Stomach (tissue), 8 donors: ENCODE measurements at regions not wholly inside any gene's neighbourhood (a gene's known extent, or its start where the extent isn't known, plus 50 kb on each side); places are given as distances from the start of the nearest gene placed in this dataset.

Source experiments
- DNase-seq, 2 donors: peaks; one replicate each; pipeline versions ENCODE4 v3.0.0 to v3.0.0-alpha.2; 2013 to 2019
- H3K27ac ChIP-seq, 5 donors: fragments of 200-600 bp in 4 of 5; sonication (generic) in 4 of 5; one replicate each; pipeline ENCODE4 v1.5.1; 2013 to 2019; ENCODE audit warnings: mild to moderate bottlenecking in 1 of 5, moderate library complexity in 1 of 5
- H3K27me3 ChIP-seq, 3 donors: fragments of 200-600 bp; sonication (generic); one replicate each; pipeline ENCODE4 v1.5.1; 2017 to 2019; ENCODE audit warnings: mixed run types in 1 of 3
- H3K36me3 ChIP-seq, 4 donors: fragments of 200-600 bp; sonication (generic); 1 replicate in 3 of 4; 2 replicates in 1 of 4; pipeline ENCODE4 v1.5.1; 2016 to 2019
- H3K4me1 ChIP-seq, 4 donors: fragments of 200-600 bp; sonication (generic); one replicate each; pipeline ENCODE4 v1.5.1; 2016 to 2019
- H3K4me3 ChIP-seq, 4 donors: fragments of 200-600 bp; sonication (generic) in 3 of 4; one replicate each; pipeline ENCODE4 v1.5.1; 2016 to 2019; ENCODE audit warnings: mild to moderate bottlenecking in 1 of 4
- H3K9me3 ChIP-seq, 4 donors: fragments of 200-600 bp; sonication (generic); one replicate each; pipeline ENCODE4 v1.5.1; 2016 to 2019
- EP300 ChIP-seq: sonication (generic); formaldehyde crosslinking; IDR thresholded peaks from one replicate; pipeline ENCODE4 v1.6.1; 2017; ENCODE audit warnings: antibody characterized with exemption
- POLR2A ChIP-seq, 4 donors: fragments of 450-650 bp; IDR thresholded peaks; one replicate each; pipeline ENCODE4 v1.6.1; 2016; ENCODE audit warnings: antibody characterized with exemption in 4 of 4, control low read depth in 2 of 4, mild to moderate bottlenecking in 1 of 4, moderate library complexity in 1 of 4
- POLR2AphosphoS5 ChIP-seq, 3 donors: sonication (generic); formaldehyde crosslinking; IDR thresholded peaks; one replicate each; pipeline ENCODE4 v1.6.1; 2016; ENCODE audit warnings: antibody characterized with exemption in 3 of 3
- WGBS, 5 donors: extraction: QIAGEN DNeasy Blood & Tissue Kit in 3 of 5; methylation state at CpG; one replicate each; pipeline versions ENCODE4 v1.1.5 to v1.1.7; 2013 to 2018; 5-methylcytosine and 5-hydroxymethylcytosine counted together
- intact Hi-C: fragments of 100-400 bp; cut with DNase I; formaldehyde crosslinking; loops from one replicate; pipeline ENCODE4 v1.15.1; 2023; ENCODE audit warnings: low total_unique reads
- TF ChIP-seq, protein P1 (sequence below), 7 experiments: fragments of 450-650 bp in 4 of 7; fragments of 200-600 bp in 3 of 7; sonication (generic) in 3 of 7; IDR thresholded peaks; one replicate each; pipeline ENCODE4 v1.5.1; 2016 to 2019; ENCODE audit warnings: antibody characterized with exemption in 7 of 7, control low read depth in 2 of 7, mild to moderate bottlenecking in 1 of 7
- donor health status: healthy with polysubstance abuse.
- donor health status: Bipolar disorder and iron deficiency.
- donor health status: healthy.

GRCh38 chr5:123263859-123264258 is 159.3 kb downstream of the CEP120 start:
- TF ChIP-seq EP300: no peak
- TF ChIP-seq, protein P1, sequence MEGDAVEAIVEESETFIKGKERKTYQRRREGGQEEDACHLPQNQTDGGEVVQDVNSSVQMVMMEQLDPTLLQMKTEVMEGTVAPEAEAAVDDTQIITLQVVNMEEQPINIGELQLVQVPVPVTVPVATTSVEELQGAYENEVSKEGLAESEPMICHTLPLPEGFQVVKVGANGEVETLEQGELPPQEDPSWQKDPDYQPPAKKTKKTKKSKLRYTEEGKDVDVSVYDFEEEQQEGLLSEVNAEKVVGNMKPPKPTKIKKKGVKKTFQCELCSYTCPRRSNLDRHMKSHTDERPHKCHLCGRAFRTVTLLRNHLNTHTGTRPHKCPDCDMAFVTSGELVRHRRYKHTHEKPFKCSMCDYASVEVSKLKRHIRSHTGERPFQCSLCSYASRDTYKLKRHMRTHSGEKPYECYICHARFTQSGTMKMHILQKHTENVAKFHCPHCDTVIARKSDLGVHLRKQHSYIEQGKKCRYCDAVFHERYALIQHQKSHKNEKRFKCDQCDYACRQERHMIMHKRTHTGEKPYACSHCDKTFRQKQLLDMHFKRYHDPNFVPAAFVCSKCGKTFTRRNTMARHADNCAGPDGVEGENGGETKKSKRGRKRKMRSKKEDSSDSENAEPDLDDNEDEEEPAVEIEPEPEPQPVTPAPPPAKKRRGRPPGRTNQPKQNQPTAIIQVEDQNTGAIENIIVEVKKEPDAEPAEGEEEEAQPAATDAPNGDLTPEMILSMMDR (IDR thresholded peaks at IDR 0.05): no peak
- no peak for TF ChIP-seq POLR2AphosphoS5 (IDR thresholded peaks at IDR 0.05)
- no peak for TF ChIP-seq POLR2A (IDR thresholded peaks at IDR 0.05)
- H3K27me3 ChIP-seq: no peaks in the 10 kb centered on the region
- intact Hi-C loops: no loop called here
- no peaks in the 10 kb centered on the region for H3K4me1 ChIP-seq
- no peak overlapping the region for H3K4me3 ChIP-seq
- no peaks in the 10 kb centered on the region for H3K36me3 ChIP-seq
- H3K9me3 ChIP-seq: peaks cover 0 to 5% (median 0%) of the 10 kb centered on the region in 4 donors
- DNase-seq: no peak
- H3K27ac ChIP-seq: no peak overlapping the region
- WGBS, 5 donors: 82 to 85% (median 84%) methylated on average over 2 of the region's 2 CpGs

- peaks cover 0 to 5% (median 0%) of the 10 kb centered on the region in 3 donors for H3K27me3 ChIP-seq
- DNase-seq: no peak
- no peak for TF ChIP-seq POLR2AphosphoS5 (IDR thresholded peaks at IDR 0.05)
- no peak for TF ChIP-seq EP300
- no peak for TF ChIP-seq POLR2A (IDR thresholded peaks at IDR 0.05)
- TF ChIP-seq, protein P1 (IDR thresholded peaks at IDR 0.05): no peak
- no peak overlapping the region for H3K4me3 ChIP-seq
- no peak overlapping the region for H3K27ac ChIP-seq
- H3K4me1 ChIP-seq: no peaks in the 10 kb centered on the region
- no peaks in the 10 kb centered on the region for H3K36me3 ChIP-seq
- H3K9me3 ChIP-seq: peaks cover 0 to 5% (median 2%) of the 10 kb centered on the region in 4 donors
- WGBS, 5 donors: 57 to 72% (median 68%) methylated on average over 7 of the region's 7 CpGs
- intact Hi-C loops: no loop called here
Observed at GRCh38 chr5:123262216-123262823, 160.9 kb downstream of the CEP120 start.

GRCh38 chr5:123261752-123262151 is 161.5 kb downstream of the CEP120 start:
- H3K27ac ChIP-seq: no peak overlapping the region
- WGBS, 5 donors: 63 to 83% (median 82%) methylated on average over 1 of the region's 1 CpG
- intact Hi-C loops: no loop called here
- H3K4me1 ChIP-seq: no peaks in the 10 kb centered on the region
- TF ChIP-seq, protein P1 (IDR thresholded peaks at IDR 0.05): no peak
- TF ChIP-seq POLR2AphosphoS5 (IDR thresholded peaks at IDR 0.05) (no peak), POLR2A (IDR thresholded peaks at IDR 0.05) (no peak), EP300 (no peak)
- H3K36me3 ChIP-seq: no peaks in the 10 kb centered on the region
- no peak for DNase-seq
- H3K27me3 ChIP-seq: peaks cover 0 to 5% (median 0%) of the 10 kb centered on the region in 3 donors
- peaks cover 0 to 9% (median 8%) of the 10 kb centered on the region in 4 donors for H3K9me3 ChIP-seq
- no peak overlapping the region for H3K4me3 ChIP-seq

GRCh38 chr5:123249446-123249845 is 160.4 kb downstream of the PRDM6 start:
- DNase-seq: no peak
- TF ChIP-seq, protein P1 (IDR thresholded peaks at IDR 0.05): no peak
- no peak for TF ChIP-seq POLR2AphosphoS5 (IDR thresholded peaks at IDR 0.05)
- H3K27me3 ChIP-seq: no peaks in the 10 kb centered on the region
- WGBS, 5 donors: 43 to 56% (median 50%) methylated on average over 2 of the region's 2 CpGs
- no peaks in the 10 kb centered on the region for H3K4me1 ChIP-seq
- H3K9me3 ChIP-seq: no peaks in the 10 kb centered on the region
- intact Hi-C loops: no loop called here
- no peak overlapping the region for H3K4me3 ChIP-seq
- H3K27ac ChIP-seq: no peak overlapping the region
- H3K36me3 ChIP-seq: no peaks in the 10 kb centered on the region
